Activated CD4-positive, alpha-beta T cell treated with anti-CD3 and anti-CD28 coated beads, Interleukin-2, amount 50 U/mL, for 16 hours (primary cell): ENCODE measurements at regions not wholly inside any gene's neighbourhood (a gene's known extent, or its start where the extent isn't known, plus 50 kb on each side); places are given as distances from the start of the nearest gene placed in this dataset.

Experiments used
- DNase-seq: peaks from one replicate; pipeline ENCODE4 v3.0.0-alpha.2; 2020

- DNase-seq: no peak
Measured at GRCh38 chr1:177567393-177567792, 396.6 kb downstream of the BRINP2 start.

- DNase-seq: no peak
Measured at GRCh38 chr1:177566495-177566894, 395.7 kb downstream of the BRINP2 start.

GRCh38 chr1:177561436-177561835 lies 390.7 kb downstream of the BRINP2 start:
- DNase-seq: no peak

GRCh38 chr1:177558372-177558771 lies 387.6 kb downstream of the BRINP2 start:
- no peak for DNase-seq

GRCh38 chr1:177556163-177556562 lies 385.4 kb downstream of the BRINP2 start:
- DNase-seq: no peak

GRCh38 chr1:177547200-177547599 lies 376.4 kb downstream of the BRINP2 start:
- no peak for DNase-seq

GRCh38 chr1:177546346-177546745 lies 375.6 kb downstream of the BRINP2 start:
- no peak for DNase-seq

- no peak for DNase-seq
Measured at GRCh38 chr1:177526201-177526600, 355.4 kb downstream of the BRINP2 start.

- no peak for DNase-seq
Measured at GRCh38 chr1:177525176-177525575, 354.4 kb downstream of the BRINP2 start.

- no peak for DNase-seq
Measured at GRCh38 chr1:177517546-177517945, 346.8 kb downstream of the BRINP2 start.

GRCh38 chr1:177514207-177514606 lies 343.4 kb downstream of the BRINP2 start:
- no peak for DNase-seq

- no peak for DNase-seq
Measured at GRCh38 chr1:177511036-177511435, 340.3 kb downstream of the BRINP2 start.

- DNase-seq: no peak
Measured at GRCh38 chr1:177505905-177506590, 335.3 kb downstream of the BRINP2 start.

- no peak for DNase-seq
Measured at GRCh38 chr1:177495878-177496277, 325.1 kb downstream of the BRINP2 start.

GRCh38 chr1:177490786-177491185 lies 320.0 kb downstream of the BRINP2 start:
- DNase-seq: no peak

- no peak for DNase-seq
Measured at GRCh38 chr1:177490036-177490639, 319.4 kb downstream of the BRINP2 start.

GRCh38 chr1:177488722-177489121 lies 318.0 kb downstream of the BRINP2 start:
- no peak for DNase-seq

- DNase-seq: no peak
Measured at GRCh38 chr1:177487481-177487880, 316.7 kb downstream of the BRINP2 start.

- DNase-seq: no peak
Measured at GRCh38 chr1:177480741-177481305, 310.1 kb downstream of the BRINP2 start.

GRCh38 chr1:177479600-177479999 lies 308.8 kb downstream of the BRINP2 start:
- DNase-seq: no peak

GRCh38 chr1:177476676-177477075 lies 305.9 kb downstream of the BRINP2 start:
- DNase-seq: no peak

- no peak for DNase-seq
Measured at GRCh38 chr1:177472567-177472966, 301.8 kb downstream of the BRINP2 start.

GRCh38 chr1:177471244-177471643 lies 300.5 kb downstream of the BRINP2 start:
- DNase-seq: no peak

GRCh38 chr1:177469519-177469918 lies 298.8 kb downstream of the BRINP2 start:
- no peak for DNase-seq

GRCh38 chr1:177466286-177466685 lies 295.5 kb downstream of the BRINP2 start:
- no peak for DNase-seq
